Astrocyte (in vitro differentiated cells and primary cell): ENCODE measurements at regions not wholly inside any gene's neighbourhood (a gene's known extent, or its start where the extent isn't known, plus 50 kb on each side); places are given as distances from the start of the nearest gene placed in this dataset.
A peak's percentile ranks its signal among the peaks of the same experiment; 100 is the strongest.

Experiments
- DNase-seq: peaks from one replicate; pipeline ENCODE4 v3.0.0-alpha.2; 2010; ENCODE audit warnings: low read depth
- FAIRE-seq: peaks from 2 replicates; lab custom pipeline; 2011; peaks lifted over from hg19 to GRCh38; lab: Jason Lieb, UNC
- H2AFZ ChIP-seq: 2 replicates; pipeline ENCODE4 v1.6.0; 2012; ENCODE audit warnings: low read depth, low read length, inconsistent platforms
- H3K27ac ChIP-seq: 2 replicates; pipeline ENCODE4 v1.5.1; 2011; ENCODE audit warnings: low read depth, low read length, inconsistent platforms
- H3K27me3 ChIP-seq: 2 replicates; pipeline ENCODE4 v1.6.0; 2011; ENCODE audit warnings: low read length, inconsistent platforms; ENCODE audit not compliant: insufficient read depth
- H3K36me3 ChIP-seq: 2 replicates; pipeline ENCODE4 v1.5.1; 2011; ENCODE audit warnings: low read length, inconsistent platforms; ENCODE audit not compliant: insufficient read depth
- H3K4me1 ChIP-seq: 2 replicates; pipeline ENCODE4 v1.5.1; 2011; ENCODE audit warnings: low read length, inconsistent platforms; ENCODE audit not compliant: insufficient read depth
- H3K4me2 ChIP-seq: 2 replicates; pipeline ENCODE4 v1.6.0; 2012; ENCODE audit warnings: low read length, inconsistent platforms
- H3K4me3 ChIP-seq: 2 replicates; pipeline ENCODE4 v1.5.1; 2011; ENCODE audit warnings: low read depth, mild to moderate bottlenecking, low read length, inconsistent platforms; ENCODE audit not compliant: insufficient read depth
- H3K79me2 ChIP-seq: 2 replicates; pipeline ENCODE4 v1.6.0; 2012; ENCODE audit warnings: mild to moderate bottlenecking, low read length, inconsistent platforms; ENCODE audit not compliant: insufficient read depth
- H3K9ac ChIP-seq: 2 replicates; pipeline ENCODE4 v1.6.0; 2012; ENCODE audit warnings: mild to moderate bottlenecking, low read length, inconsistent platforms
- H3K9me3 ChIP-seq: 2 replicates; pipeline ENCODE4 v1.5.1; 2012; ENCODE audit warnings: low read depth, mild to moderate bottlenecking, low read length, inconsistent platforms; ENCODE audit not compliant: insufficient read depth
- H4K20me1 ChIP-seq: 2 replicates; pipeline ENCODE4 v1.6.0; 2012; ENCODE audit warnings: low read length, inconsistent platforms; ENCODE audit not compliant: insufficient read depth
- H3K27ac Mint-ChIP-seq: one replicate; pipeline ENCODE4 v1.8.0; 2021; ENCODE audit warnings: mild to moderate bottlenecking, mixed read lengths; ENCODE audit not compliant: unreplicated experiment
- H3K27me3 Mint-ChIP-seq: one replicate; pipeline ENCODE4 v1.8.0; 2021; ENCODE audit warnings: low read depth, mixed read lengths; ENCODE audit not compliant: unreplicated experiment
- H3K36me3 Mint-ChIP-seq: one replicate; pipeline ENCODE4 v1.8.0; 2021; ENCODE audit warnings: low read depth, mixed read lengths; ENCODE audit not compliant: unreplicated experiment
- H3K4me1 Mint-ChIP-seq: one replicate; pipeline ENCODE4 v1.8.0; 2021; ENCODE audit warnings: low read depth, mixed read lengths; ENCODE audit not compliant: unreplicated experiment
- H3K4me3 Mint-ChIP-seq: one replicate; pipeline ENCODE4 v1.8.0; 2021; ENCODE audit warnings: mild to moderate bottlenecking, moderate library complexity, mixed read lengths; ENCODE audit not compliant: unreplicated experiment
- H3K9me3 Mint-ChIP-seq: one replicate; pipeline ENCODE4 v1.8.0; 2021; ENCODE audit warnings: mild to moderate bottlenecking, mixed read lengths; ENCODE audit not compliant: unreplicated experiment
- EZH2 ChIP-seq: IDR thresholded peaks from 2 replicates; pipeline ENCODE4 v1.6.1; 2012; ENCODE audit warnings: mild to moderate bottlenecking, low read length, inconsistent platforms; ENCODE audit not compliant: insufficient read depth
- TF ChIP-seq, protein P1 (sequence below): IDR thresholded peaks from 2 replicates; pipeline ENCODE4 v1.5.1; 2011; ENCODE audit warnings: low read depth, mild to moderate bottlenecking, inconsistent platforms, low read length, moderate library complexity; ENCODE audit not compliant: insufficient read depth

DNA sequence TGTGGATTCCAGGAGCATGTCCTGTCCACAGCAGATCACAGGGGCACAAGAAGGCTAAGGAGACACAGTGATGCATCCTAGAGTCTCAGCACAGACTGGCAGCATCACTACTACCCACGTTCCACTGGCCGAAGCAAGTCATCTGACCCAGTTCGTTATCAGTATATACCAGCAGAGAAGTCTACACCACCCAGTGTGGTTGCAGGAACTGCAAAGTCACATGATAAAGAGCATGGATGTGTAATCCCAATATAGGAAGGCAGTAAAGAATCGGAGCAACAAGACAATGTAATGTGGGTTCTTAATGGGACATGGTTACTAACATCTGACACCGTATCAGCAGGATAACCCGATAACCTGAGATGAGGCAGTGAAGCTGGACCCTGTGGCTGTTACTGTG, 246.6 kb downstream of the RRAGC start:
- no peak overlapping the region for H2AFZ ChIP-seq
- no peak overlapping the region for H3K9ac ChIP-seq
- H3K27ac Mint-ChIP-seq = no peak overlapping the region
- H3K4me3 ChIP-seq = no peak overlapping the region
- DNase-seq = no peak
- H3K27me3 Mint-ChIP-seq = peaks cover 64% of the 10 kb centered on the region
- H3K36me3 Mint-ChIP-seq = peaks cover 1% of the 10 kb centered on the region
- H3K79me2 ChIP-seq = no peaks in the 10 kb centered on the region
- H3K27ac ChIP-seq = no peak overlapping the region
- H3K27me3 ChIP-seq = peaks cover 5% of the 10 kb centered on the region
- H3K36me3 ChIP-seq = no peaks in the 10 kb centered on the region
- H3K9me3 ChIP-seq = no peaks in the 10 kb centered on the region
- no peak overlapping the region for H3K4me3 Mint-ChIP-seq
- H3K4me1 ChIP-seq = no peaks in the 10 kb centered on the region
- H3K4me2 ChIP-seq = no peak overlapping the region
- no peaks in the 10 kb centered on the region for H4K20me1 ChIP-seq
- H3K9me3 Mint-ChIP-seq = peaks cover 8% of the 10 kb centered on the region
- H3K4me1 Mint-ChIP-seq = peaks cover 12% of the 10 kb centered on the region
- FAIRE-seq = no peak
- TF ChIP-seq EZH2 = no peak
- TF ChIP-seq, protein P1, sequence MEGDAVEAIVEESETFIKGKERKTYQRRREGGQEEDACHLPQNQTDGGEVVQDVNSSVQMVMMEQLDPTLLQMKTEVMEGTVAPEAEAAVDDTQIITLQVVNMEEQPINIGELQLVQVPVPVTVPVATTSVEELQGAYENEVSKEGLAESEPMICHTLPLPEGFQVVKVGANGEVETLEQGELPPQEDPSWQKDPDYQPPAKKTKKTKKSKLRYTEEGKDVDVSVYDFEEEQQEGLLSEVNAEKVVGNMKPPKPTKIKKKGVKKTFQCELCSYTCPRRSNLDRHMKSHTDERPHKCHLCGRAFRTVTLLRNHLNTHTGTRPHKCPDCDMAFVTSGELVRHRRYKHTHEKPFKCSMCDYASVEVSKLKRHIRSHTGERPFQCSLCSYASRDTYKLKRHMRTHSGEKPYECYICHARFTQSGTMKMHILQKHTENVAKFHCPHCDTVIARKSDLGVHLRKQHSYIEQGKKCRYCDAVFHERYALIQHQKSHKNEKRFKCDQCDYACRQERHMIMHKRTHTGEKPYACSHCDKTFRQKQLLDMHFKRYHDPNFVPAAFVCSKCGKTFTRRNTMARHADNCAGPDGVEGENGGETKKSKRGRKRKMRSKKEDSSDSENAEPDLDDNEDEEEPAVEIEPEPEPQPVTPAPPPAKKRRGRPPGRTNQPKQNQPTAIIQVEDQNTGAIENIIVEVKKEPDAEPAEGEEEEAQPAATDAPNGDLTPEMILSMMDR = no peak

DNA sequence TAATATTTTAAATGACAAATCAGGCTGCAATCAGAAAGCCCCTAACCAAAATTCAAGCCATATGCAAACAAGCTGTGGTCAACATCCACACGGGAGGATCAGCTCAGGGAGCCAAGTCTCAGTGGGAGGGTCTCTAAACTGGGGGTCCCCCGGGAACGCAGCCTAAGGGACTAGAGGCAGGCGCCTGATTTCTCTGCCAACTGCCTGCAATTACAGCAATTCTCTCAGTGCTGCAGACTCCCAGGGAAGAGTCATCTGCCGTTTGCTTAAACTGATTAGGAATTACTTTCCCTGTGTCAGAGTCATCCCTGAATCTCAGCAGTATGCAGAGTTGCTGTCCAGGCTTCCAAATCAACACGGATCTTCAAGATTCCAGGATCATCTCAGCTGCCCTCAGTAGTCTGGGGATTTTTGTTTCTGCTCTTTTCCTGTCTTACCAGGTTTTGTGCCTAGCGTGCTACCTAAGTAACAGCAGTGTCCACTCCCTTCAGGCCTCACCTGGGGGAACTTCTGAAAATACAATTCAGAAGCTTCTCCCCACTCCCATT, 247.8 kb downstream of the RRAGC start:
- Mint-ChIP-seq H3K27me3 (peaks cover 66% of the 10 kb centered on the region), H3K9me3 (peaks cover 8% of the 10 kb centered on the region), H3K4me3 (no peak overlapping the region), H3K36me3 (peaks cover 1% of the 10 kb centered on the region), H3K27ac (no peak overlapping the region), H3K4me1 (peaks cover 8% of the 10 kb centered on the region)
- Histone ChIP-seq H4K20me1 (no peaks in the 10 kb centered on the region), H2AFZ (no peak overlapping the region), H3K9me3 (no peaks in the 10 kb centered on the region), H3K9ac (no peak overlapping the region), H3K27me3 (peaks cover 7% of the 10 kb centered on the region), H3K4me1 (no peaks in the 10 kb centered on the region), H3K36me3 (no peaks in the 10 kb centered on the region), H3K4me2 (no peak overlapping the region), H3K27ac (no peak overlapping the region), H3K4me3 (no peak overlapping the region), H3K79me2 (no peaks in the 10 kb centered on the region)
- DNase-seq (no peak), FAIRE-seq (no peak)
- TF ChIP-seq, protein P1 = no peak
- no peak for TF ChIP-seq EZH2

DNA sequence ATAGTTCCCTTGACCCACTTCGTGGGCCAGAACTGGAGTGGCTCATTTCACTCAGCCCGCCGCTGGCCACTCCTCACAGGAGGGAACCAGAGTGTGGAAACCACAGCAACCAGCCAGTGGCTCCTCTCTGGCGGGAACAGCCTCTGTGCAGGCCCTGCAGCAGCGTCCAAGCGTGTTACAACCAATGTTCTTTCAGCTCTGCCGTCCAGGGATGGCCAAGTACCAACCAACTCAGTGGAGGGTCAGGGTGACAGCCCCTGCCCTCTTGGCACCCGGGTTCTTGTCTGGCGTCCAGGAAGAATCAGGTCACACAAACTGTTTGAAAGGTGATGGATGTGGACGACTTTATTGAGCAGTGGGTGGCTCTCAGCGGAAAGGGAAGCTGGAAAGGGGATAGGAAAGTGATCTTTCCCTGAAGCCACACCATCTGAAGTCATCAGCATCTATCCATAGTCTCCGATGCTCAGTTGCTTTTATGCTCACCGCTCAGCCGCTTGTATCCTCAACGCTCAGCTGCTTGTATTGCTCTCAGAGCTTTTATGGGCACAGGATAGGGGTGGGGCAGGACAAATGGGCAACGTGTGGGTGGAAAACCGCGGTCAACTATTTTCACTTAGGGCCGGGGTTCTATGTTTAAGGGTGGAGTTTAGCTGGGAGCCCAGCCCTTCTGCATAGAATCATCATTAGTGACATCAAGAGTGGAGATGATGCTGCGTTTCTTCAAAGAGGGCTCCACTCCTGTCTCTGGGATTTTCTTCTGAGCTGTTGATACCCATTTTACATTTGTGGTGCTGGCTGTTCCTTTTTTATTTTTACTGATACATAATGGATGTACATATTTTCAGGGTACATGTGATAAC, 250.2 kb downstream of the RRAGC start:
- Histone ChIP-seq H2AFZ (no peak overlapping the region), H3K79me2 (no peaks in the 10 kb centered on the region), H3K27me3 (peaks cover 7% of the 10 kb centered on the region), H3K4me1 (no peaks in the 10 kb centered on the region), H4K20me1 (no peaks in the 10 kb centered on the region), H3K9me3 (no peaks in the 10 kb centered on the region), H3K27ac (no peak overlapping the region), H3K9ac (no peak overlapping the region), H3K4me3 (no peak overlapping the region), H3K36me3 (no peaks in the 10 kb centered on the region), H3K4me2 (no peak overlapping the region)
- FAIRE-seq (no peak), DNase-seq (no peak)
- Mint-ChIP-seq H3K9me3 (no peaks in the 10 kb centered on the region), H3K4me3 (no peak overlapping the region), H3K4me1 (no peaks in the 10 kb centered on the region), H3K36me3 (peaks cover 1% of the 10 kb centered on the region), H3K27me3 (peaks cover 81% of the 10 kb centered on the region), H3K27ac (peak overlapping the region; percentile 47)
- TF ChIP-seq, protein P1 = no peak
- TF ChIP-seq EZH2 = no peak
